Skeletal muscle satellite cell (primary cell): ENCODE measurements at regions not wholly inside any gene's neighbourhood (a gene's known extent, or its start where the extent isn't known, plus 50 kb on each side); places are given as distances from the start of the nearest gene placed in this dataset. TPM values are rescaled to one million over a fixed set of nuclear protein-coding genes. Genes with fewer than 3 reads are reported as not detected.

Source experiments
- H3K27me3 ChIP-seq: 2 replicates; pipeline ENCODE4 v1.7.0; 2013; ENCODE audit warnings: low read length; ENCODE audit not compliant: control insufficient read depth, insufficient read depth
- H3K36me3 ChIP-seq: 2 replicates; pipeline ENCODE4 v1.7.0; 2013; ENCODE audit warnings: mild to moderate bottlenecking, control low read depth, low read length; ENCODE audit not compliant: insufficient read depth
- H3K4me1 ChIP-seq: 2 replicates; pipeline ENCODE4 v1.7.0; 2013; ENCODE audit warnings: low read length; ENCODE audit not compliant: control insufficient read depth, insufficient read depth
- H3K4me2 ChIP-seq: 2 replicates; pipeline ENCODE4 v1.7.0; 2013; ENCODE audit warnings: mild to moderate bottlenecking, low read length
- H3K4me3 ChIP-seq: 2 replicates; pipeline ENCODE4 v1.7.0; 2013; ENCODE audit warnings: low read length
- H3K9ac ChIP-seq: 2 replicates; pipeline ENCODE4 v1.7.0; 2013; ENCODE audit warnings: mild to moderate bottlenecking, low read depth, low read length, moderate library complexity
- H3K9me3 ChIP-seq: replicated peaks from 2 replicates; pipeline ENCODE4 v1.7.0; 2013; ENCODE audit warnings: mild to moderate bottlenecking, control low read depth, low read length
- small RNA-seq: library from RNA; depleted of rRNA; stranded (forward); fragments of <200 nt; gene quantifications from one replicate; pipeline ENCODE3, GENCODE V24; 2012

DNA sequence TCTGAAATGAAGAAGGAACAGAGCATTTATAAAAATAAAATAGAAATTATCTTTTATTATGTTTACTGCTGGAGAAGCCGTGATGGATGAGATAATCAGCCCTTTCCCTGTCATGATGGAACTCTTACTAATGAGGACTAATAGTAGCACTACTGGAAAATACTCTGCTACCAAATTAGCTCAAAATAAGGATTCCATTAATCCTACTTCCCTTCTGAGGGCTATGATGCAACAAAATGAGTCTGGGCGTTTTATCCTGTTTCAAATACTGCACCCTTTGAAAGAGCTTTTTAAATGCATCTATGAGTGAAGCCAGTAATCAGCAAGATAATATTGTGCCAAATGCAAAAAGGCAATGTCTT lies 59.3 kb upstream of the CARMIL1 start:
- H3K9ac ChIP-seq: no peak overlapping the region
- H3K4me3 ChIP-seq: no peak overlapping the region
- no peaks in the 10 kb centered on the region for H3K9me3 ChIP-seq
- no peak overlapping the region for H3K4me2 ChIP-seq
- peaks cover 4% of the 10 kb centered on the region for H3K4me1 ChIP-seq
- no peaks in the 10 kb centered on the region for H3K27me3 ChIP-seq
- no peaks in the 10 kb centered on the region for H3K36me3 ChIP-seq

DNA sequence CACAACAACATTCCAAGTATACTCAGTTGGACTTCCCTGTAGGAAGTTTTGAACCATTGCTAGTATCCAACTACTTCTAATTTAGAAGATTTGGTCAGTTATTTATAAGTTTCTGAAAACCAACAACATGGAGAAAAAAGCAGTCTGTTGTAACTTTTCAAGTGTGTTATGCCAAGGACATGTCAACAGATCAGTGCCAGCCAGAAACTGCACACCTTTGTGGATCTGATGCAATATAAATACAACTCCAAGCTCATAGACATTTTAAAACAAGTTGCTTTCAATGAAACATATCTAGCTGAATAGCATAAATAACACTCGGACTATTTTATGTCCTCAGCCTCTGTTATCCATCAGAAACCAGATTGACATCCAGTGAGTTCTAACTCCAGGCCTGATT lies 58.3 kb upstream of the CARMIL1 start:
- Histone ChIP-seq H3K36me3 (no peaks in the 10 kb centered on the region), H3K4me1 (peaks cover 4% of the 10 kb centered on the region), H3K4me2 (no peak overlapping the region)

DNA sequence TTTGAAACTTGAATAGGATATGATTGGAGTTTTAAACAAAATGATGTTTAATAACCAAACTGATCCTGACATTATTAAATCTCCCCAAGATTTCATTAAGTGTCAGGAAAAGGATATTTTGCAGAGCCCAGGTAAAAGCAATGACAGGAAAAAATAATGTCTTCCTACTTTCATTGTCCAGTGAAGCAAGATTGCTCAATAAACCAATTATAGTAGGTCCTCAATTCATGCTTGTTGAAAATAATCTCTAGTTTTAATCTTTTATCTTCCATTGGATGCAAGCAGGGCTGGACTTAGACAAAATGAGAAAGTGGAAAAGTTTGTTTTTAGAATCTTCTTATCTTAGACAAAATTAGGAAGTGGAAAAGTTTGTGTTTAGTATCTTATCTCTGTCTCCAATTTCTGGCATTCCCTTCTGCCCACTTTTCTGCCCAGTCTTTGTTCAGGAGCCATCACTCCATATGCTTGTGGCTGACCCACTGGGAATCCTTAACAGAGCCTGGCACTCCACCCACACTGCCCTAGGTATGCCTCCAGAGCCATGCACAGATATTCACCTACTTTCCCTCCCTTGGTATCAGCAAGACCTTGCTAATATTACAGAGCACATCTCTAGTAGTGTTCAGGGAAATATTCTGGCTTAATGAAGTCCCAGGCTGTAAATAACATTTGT lies 57.0 kb upstream of the CARMIL1 start:
- H3K4me2 ChIP-seq: no peak overlapping the region
- no peaks in the 10 kb centered on the region for H3K9me3 ChIP-seq
- peaks cover 4% of the 10 kb centered on the region for H3K4me1 ChIP-seq
- H3K36me3 ChIP-seq: no peaks in the 10 kb centered on the region
- no peak overlapping the region for H3K9ac ChIP-seq
- no peaks in the 10 kb centered on the region for H3K27me3 ChIP-seq
- no peak overlapping the region for H3K4me3 ChIP-seq

More for the DNA sequence above, 58.3 kb upstream of the CARMIL1 start:
- Histone ChIP-seq H3K9me3 (no peaks in the 10 kb centered on the region), H3K9ac (no peak overlapping the region), H3K4me3 (no peak overlapping the region), H3K27me3 (no peaks in the 10 kb centered on the region)

DNA sequence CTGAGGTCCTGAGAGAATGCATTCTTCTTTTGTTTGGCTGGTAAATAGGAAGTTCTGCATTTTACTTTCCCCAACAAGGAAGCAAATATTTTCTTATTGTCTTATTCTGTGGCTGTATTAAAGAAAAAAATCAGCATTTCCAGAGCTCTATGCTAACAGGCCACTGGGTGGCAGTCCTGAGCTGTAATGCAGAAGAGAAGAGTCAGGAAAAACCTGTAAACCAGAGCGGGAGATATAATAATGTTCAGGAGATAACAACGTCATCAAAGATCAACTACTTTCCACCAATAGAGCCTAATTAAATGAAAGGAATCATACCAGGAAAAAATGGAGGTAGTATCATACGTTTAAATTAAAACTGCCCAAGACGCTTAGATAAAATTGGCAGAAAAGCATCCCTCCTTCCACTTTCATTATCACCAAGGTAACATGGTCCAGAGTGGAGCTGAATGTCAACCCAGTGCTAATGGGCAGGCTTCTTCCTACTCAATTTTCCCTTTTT lies 55.6 kb upstream of the CARMIL1 start:
- Histone ChIP-seq H3K36me3 (no peaks in the 10 kb centered on the region), H3K4me2 (peak overlapping the region; percentile 60), H3K27me3 (no peaks in the 10 kb centered on the region), H3K4me3 (peak overlapping the region; percentile 37), H3K4me1 (peaks cover 4% of the 10 kb centered on the region), H3K9ac (peak overlapping the region; percentile 11), H3K9me3 (no peaks in the 10 kb centered on the region)

DNA sequence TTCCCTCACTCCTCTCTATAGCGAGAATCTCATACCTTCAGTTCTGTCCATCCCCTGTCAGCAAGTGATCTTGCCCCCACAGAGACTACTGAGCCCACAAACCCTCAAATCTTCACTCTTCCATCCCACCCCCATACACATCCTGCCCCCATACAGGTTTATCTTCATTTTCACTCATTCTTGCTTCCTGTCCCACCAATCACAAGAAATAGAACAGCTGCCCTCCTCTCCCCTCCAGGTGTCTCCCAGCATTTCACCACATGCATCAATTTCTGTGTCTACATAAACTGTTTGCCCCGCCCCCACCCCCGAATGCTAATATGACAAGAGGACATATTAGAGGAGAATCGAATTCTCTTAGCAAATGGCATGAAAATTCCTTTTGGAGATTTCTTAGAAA lies 54.9 kb upstream of the CARMIL1 start:
- Histone ChIP-seq H3K4me3 (no peak overlapping the region), H3K9me3 (no peaks in the 10 kb centered on the region), H3K36me3 (no peaks in the 10 kb centered on the region), H3K4me2 (no peak overlapping the region), H3K4me1 (peaks cover 8% of the 10 kb centered on the region), H3K27me3 (no peaks in the 10 kb centered on the region), H3K9ac (no peak overlapping the region)

DNA sequence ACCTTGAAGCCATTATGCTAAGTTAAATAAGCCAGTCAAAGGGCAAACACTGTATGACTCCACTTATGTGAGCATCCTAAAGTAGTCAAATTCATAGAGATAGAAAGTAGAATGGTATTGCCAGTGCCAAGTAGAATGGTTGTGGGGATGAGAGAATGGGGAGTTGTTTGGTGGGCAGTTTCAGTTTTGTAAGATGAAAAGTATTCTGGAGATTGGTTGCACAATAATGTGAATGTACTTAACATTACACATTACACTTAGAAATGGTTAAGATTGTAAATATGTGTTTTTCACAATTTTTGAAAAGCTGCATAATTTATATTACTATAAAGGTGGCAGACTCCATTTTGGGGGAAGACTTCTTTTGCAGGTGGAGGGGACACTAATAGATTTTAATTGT lies 51.3 kb upstream of the CARMIL1 start:
- Histone ChIP-seq H3K4me1 (peaks cover 21% of the 10 kb centered on the region), H3K36me3 (no peaks in the 10 kb centered on the region), H3K4me3 (no peak overlapping the region), H3K4me2 (no peak overlapping the region), H3K9me3 (no peaks in the 10 kb centered on the region), H3K9ac (no peak overlapping the region), H3K27me3 (no peaks in the 10 kb centered on the region)

Small RNA genes lying in the stretch of these regions (small RNA-seq; reads per million reads assigned to genes)
- gene RN7SL334P: not detected
